ENCODE measurements at regions not wholly inside any gene's neighbourhood (a gene's known extent, or its start where the extent isn't known, plus 50 kb on each side); places are given as distances from the start of the nearest gene placed in this dataset.
"Not testable (repeated sequence)": the region's sequence is repeated elsewhere in the genome, so short reads cannot be mapped to it uniquely, and the experiment has no call there.

DNA sequence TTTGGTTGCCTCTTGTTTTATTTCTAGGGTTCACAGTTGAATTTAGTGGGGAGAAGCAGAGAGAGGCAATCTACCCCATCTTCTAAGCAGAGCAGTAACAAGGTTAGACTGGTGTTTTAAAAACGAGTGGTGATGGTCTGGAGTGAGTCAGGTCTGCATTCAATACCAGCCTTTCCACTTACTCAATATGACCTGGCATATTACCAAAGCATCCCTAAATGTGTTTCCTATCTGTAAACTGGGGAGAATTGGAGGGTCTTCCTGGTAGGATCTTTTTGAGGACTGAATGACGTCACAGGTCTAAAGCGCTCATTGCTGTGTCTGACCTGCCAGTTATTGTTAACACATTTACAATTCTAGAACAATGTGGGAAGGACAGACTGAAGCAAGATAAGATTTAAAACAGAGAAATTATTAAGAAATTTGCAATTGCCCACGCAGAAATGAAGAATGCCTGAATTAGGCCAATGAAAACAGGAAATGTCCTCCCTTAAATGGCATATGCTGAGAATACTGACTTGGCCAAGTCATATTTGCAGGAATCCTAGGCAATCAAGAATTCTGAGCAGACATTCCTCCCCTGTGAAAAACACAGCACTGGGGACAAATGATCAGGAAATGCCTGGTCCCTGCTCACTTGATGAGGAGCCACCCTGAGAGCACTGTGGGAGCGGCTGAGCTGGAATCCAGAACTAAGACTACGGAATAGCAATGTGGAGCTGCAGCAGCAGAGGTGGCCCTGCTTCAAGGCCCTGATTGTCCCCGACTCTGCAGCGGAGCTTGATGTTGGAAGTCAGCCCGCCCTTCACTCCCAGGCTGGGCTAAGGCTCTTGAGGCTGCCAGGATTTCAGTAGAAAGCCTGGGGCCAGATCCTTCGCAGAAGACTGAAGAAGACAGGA, 184.5 kb upstream of the CXCL12 start:
- no peak for DNase-seq

DNA sequence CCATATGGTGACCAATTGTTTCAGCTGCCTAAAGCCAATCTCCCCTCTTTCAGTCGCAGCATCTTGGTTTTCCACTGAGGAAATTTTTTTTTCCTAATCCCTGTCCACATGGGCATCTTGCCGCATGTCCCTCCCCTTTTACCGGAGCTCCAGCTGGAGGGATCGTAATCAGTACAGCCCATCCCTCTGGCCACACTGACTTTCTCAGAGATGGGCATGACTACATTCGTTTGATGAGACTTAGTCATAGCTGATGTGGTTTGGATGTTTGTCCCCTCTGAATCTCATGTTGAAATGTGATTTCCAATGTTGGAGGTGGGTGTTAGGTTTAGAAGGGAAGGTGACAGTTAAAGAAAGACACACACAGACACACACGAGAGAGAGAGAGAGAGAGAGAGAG, 186.8 kb upstream of the CXCL12 start:
- DNase-seq, result no peak

DNA sequence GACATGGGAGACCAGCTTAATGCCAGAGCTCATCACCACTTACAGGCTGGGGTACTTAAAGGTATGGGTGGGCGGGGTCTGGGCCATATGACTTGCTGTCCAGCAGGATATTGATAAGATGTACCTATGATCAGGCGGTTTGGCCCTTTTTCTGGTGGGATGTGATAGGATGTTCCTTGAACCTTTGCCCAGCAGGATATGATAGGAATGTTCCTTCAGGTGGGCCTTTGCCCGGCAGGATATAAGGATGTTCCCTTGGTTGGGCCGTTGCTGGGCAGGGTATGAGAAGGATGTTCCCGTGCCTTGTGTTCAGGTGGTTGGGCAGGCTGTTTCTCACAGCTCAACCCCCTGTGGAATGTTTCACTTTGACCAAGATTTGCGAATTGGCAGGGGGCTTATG, 187.2 kb upstream of the CXCL12 start:
- no peak for DNase-seq

DNA sequence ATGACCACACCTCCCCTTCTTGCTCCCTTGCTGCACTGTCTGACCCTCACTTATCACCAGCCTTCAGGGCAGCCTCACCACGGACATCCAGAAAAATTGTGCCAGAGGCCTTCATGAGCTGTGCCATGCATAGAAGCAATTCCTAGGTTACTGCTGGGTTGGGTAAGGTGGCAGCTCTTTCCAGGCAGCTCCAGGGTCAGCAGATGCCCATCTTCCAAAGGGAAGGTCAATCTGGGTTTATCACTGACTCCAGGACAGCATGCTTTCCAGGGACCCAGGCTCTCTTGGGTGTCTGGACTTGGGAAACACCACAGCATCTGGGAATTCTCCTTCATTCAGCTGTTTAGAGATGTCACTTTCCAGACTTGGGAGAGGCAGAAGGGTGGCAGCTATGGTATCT, 188.9 kb upstream of the CXCL12 start:
- no peak for DNase-seq

DNA sequence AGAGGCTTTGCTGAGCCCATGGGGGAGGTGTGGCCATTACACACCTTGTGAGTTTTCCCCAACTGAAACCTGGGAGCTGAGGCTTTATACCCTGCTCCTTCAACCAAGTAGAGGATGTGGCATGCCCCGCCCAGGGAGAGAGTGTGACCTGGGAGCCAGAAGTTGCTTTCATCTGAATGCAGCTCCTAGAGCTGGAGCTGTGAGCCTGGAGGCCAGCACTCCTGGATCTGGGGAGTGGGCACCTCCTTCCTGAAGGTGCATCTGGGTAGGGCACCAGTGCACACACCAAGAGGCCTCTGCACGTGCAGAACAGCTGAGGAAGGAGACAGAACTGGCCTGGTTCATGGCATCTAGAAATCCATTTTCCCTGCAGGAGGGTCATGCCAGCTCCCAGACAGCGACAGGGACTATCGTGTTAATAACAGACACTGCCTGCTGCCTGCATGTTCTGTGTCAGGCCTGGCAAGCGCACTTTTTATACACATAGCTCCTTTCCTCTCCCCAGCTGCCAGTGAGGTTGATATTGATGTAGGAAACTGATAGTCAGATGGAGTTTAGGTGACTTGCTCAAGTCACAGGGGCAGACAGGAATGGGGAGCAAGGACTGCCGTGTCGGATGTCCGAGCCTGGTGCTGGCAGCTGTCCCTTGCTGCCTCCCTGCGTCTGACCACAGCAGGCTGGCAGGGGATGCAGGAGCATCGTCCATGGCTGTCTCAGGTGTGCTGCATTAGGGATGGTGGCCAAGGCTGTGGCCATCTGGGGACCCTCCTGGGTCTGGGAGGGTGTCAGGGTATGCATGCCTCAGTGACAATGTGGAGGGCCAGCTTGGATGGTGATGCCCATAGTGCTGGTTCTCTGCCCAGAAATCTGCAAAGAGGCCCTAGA, 189.9 kb upstream of the CXCL12 start:
- no peak for DNase-seq

DNA sequence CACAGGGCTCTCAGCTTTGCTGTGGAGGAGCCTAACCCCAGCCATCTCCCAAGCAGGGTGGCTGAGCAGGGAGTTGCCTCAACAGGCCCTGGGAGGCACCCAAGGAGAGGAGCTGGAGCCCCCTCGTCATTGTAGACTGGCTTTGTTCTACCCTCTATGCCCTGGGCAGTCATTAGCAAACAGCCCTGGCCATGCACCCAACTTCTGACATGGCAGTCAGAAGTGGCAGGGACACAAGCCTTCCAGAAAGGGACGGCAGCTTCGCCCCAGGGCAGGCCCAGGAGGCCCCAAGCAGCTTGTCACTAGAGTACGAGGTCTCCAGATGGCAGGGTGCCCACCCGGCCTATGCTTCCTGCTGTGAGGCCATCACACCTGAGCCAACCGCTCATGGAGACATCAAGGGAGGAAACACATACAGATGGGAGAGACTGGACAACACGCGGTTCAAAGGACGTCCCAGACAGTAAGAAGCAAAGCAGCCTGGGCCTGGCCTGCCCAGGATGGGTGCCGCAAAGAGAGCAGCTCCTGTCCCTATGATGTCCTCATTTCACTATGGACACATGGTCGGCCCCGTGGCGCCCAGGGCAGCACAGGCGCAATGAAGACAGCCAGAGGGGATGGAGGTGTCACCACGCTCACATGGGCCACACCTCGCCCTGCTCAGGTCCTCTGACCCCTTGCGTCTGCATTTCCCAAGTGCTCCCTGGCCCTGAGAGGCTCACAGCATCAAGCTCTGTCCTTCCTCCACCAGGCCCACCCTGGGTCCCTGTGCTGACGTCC, 190.9 kb upstream of the CXCL12 start:
- no peak for DNase-seq

DNA sequence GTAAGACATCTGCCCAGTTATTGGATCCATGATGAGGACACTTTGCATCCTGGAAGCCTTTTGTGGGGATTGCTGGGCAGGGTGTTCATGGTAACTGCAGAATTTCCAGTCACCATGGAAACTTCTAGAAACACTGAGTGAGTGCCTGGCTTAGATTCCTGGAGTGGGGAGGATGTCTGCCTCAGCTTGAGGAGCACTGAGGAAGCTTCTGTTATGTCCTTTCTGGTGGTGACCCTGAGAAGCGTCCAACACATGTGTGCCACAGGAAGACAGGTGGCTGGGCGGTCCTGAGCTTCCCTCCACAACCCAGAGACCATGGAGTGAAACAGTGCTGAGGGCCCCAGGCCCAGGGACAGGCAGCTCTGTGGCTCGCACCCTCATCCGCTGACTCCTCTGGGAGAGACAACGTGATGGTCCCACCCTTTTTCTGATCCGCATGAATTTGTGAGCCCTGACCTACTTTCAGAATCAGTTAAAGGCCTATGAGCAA, 191.8 kb upstream of the CXCL12 start:
- no peak for DNase-seq

DNA sequence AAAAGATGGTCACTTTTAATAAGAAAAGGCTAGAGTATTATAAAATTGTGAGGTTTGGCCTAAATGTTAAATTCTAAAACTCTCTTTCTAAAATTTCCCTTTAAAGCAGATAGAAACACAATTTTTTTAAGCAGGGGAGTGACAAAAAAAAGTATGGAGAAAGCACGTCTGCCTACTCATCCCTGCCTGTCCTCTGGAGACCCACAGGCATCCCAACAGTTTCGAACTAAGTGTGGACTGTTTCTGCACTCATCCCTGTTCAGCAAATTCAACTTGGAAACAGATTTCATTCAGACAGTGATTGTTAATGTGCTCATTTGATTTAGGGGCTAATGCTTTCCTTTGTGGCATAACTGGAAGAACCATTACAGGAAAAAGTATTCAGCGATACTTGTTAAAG, 192.6 kb upstream of the CXCL12 start:
- no peak for DNase-seq

DNA sequence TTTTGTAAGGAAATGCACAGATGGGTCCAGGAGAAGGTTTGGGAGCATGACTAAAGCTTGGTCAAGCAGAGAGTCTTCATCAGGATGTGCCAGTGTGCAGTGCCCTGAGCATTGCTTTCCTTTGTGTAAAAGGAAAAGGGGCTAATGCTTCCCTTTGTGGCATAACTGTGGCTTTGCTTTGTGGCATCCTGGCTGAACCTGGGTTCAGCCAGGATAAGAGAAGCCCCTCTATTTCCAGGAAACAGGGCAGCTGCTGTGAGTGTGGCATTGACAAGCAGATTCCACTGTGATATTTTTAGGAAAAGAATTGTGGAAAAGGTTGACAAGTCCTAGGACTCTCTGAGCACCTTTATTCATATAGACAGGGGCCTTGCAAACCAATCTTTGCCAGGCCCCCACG, 193.4 kb upstream of the CXCL12 start:
- DNase-seq, result no peak

DNA sequence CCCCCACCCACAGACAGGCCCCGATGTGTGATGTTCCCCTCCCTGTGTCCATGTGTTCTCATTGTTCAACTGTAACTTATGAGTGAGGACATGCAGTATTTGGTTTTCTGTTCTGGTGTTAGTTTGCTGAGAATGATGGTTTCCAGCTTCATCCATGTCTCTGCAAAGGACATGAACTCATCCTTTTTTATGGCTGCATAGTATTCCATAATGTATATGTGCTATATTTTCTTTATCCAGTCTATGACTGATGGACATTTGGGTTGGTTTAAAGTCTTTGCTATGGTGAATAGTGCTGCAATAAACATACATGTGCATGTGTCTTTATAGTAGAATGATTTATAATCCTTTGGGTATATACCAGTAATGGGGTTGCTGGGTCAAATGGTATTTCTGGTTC, 194.1 kb upstream of the CXCL12 start:
- DNase-seq, result not testable (repeated sequence)

DNA sequence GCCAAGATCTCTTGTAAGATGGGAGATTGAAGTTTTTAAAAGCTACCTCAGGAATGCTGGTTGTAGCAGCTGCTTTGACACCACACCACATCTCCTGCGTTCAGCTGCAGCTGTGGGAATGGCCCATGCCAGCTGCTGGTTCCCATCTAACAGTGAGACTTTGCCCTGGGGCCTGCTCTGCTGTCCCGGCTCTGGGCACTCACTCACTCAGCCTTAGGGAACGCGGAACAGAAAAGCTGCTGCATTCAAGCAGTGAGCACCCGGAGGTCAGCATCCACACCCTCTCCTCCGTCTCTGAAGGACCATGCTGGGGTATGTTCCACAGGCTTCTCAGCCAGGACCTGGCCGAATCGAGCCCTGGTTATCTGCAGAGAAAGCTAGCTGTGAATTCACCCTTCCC, 197.1 kb upstream of the CXCL12 start:
- no peak for DNase-seq

DNA sequence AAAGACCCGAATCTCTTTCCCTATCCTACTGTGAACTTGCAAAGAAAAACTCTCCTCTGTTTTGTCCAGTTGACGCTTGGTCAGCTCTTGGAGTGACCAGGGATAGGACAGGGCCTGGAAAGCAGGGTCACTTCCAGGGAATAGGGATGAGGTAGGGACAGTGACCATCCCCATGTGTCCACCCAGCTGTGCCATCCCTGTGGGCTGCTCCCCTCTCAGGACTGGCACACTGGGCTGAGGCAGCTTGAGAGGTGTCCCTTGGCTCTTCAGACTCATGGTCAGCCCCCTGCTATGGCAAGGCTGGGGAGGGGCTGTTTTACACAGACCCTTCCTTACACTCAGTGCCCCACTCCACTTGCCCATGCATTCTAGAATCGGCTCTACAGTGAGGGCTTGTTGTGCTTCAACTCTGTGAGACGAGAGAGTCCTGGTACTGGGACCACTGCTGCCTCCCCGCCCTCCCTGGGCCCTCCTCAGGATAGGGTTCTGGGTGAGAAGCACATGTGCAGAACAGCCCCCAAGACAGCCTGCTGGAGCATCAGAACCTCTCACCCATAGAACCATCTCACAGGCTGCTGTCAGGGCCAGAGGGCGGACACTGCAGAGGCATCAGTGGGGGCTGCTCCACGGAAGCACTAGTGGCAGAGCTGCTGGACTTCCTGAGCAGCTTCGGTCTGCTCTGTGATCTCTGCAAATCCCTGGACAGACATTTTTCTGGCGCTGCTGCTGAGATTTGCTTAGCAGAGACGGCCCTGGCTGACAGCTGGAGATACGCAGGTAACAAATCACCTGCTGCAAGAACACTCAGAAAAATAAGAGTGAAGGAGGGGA, 202.8 kb upstream of the CXCL12 start:
- no peak for DNase-seq

DNA sequence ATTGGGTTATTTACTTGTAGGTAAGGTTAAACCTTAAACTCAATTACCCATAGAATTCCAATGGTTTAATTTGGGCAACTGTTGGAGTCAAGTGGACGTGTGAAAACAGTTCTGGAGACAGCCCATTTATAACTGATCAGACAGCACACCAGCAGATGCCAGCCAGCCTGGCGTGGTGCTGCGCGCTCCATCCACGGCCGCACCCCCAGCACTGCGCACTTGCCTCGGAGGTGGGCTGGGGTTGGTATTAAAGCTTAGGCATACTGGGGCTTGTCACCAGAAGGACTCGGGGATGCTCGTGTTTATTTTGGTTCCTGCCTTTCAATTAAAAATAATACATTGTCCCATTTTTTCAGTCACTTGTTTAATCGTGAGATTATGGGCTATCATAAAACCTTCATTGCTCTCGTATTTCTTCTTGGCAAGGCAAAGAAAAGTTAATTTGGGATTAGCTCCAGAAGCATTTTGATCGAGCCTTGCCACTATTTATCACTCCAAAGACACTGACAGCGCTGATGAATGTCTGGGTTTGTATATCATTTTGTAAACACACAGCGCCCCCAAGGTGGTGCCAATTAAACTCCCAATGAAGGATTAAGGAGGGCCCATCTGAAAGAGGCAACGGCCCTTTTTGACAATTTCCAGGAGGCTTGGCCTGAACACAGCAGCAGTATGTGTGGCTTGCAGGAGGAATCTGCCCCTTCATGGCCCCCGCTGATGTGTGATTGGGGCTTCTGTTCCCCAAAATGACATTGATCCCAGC, 204.5 kb upstream of the CXCL12 start:
- DNase-seq, result no peak

DNA sequence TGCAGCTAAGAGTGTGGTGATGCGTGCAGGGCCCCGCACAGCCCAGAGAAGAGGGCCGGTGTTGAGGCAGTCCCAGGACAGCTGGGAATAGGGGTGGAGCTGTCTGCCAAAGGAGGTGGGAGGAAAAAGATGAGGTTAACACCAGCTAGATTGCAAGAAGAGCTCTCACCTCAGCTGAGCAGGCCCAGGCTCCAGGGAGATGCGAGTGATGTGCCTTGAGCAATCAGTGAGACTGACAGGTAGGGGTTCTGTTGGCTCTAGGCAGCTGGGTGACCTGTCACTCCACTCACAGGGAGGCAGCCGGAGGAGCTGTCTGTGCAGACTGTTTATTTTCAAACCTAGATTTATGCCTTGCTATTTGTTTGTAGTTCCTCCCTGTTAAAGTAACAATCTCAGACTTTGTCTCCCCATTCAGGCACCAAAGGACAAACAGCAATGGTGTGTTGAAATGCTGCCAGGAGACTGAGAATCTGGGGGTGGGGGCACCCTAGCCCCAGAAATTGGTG, 205.1 kb upstream of the CXCL12 start:
- no peak for DNase-seq

DNA sequence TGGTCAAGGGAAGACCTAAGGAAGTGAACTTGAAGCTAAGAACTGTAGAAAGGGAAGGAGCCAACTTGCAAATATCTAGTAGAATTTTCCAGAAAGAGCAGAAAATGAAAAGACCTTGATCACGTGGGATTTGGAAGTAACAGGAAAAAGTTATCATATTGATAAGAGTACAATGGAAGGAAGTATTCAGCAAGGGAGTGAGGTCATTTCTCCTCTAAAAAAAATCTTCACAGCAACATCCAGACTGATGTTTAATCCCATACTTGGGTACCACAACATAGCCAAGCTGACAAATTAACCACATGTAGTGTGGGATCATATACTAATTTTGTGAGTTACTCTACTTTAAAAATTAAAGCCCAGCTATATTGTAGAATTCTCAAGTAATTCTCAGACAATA, 207.0 kb upstream of the CXCL12 start:
- no peak for DNase-seq

DNA sequence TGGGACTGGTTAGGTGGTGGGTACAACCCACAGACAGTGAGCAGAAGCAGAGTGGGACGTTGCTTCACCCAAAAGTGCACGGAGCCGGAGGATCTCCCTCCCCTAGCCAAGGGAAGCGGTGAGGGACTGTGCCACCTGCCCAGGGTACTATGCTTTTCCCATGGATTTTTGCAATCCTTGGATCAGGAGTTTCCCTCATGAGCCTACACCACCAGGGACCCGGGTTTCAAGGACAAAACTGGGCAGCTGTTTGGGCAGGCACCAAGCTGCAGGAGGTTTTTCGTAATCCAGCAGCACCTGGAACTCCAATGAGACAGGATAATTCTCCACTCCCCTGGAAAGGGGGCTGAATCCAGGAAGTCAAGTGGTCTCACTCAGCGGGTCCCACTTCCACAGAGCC, 209.1 kb upstream of the CXCL12 start:
- no peak for DNase-seq

DNA sequence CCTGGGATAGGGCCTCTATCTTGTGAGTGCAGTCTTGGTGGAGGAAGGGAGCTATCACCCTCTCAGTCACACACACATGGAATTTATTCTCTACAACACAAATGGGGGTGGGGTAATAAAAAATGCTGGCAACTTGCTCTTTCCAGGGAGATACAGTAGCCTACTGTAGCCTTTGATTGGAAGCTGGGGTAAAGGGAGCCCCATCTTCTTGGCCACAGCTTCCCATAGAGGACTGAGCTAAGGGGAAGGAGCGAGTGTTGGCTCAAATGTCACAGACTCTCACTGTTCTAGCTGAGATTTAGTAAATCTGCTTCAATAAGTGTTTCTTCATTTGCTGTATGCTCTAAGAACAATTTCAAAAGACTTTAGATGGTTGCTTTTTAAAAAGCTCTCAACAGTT, 222.2 kb upstream of the CXCL12 start:
- DNase-seq, result no peak

DNA sequence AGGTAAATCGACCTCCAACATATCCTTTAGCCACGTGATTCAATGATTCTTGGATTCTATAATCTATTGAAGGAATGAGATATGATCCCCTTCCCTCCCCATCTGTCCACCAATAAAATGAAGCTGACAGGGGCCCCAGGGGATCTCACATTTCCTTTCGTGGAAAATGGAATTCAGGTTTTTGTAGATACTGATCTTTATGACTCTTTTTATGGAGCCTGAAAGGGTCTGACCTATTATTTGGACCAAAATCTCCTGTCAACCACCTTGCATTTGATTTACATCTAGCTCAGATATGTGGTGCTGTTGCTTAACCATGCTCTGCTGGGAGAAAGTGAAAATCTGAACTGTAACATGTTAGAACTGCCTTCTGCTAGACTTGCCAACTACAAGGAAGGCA, 234.0 kb upstream of the CXCL12 start:
- DNase-seq, result no peak

DNA sequence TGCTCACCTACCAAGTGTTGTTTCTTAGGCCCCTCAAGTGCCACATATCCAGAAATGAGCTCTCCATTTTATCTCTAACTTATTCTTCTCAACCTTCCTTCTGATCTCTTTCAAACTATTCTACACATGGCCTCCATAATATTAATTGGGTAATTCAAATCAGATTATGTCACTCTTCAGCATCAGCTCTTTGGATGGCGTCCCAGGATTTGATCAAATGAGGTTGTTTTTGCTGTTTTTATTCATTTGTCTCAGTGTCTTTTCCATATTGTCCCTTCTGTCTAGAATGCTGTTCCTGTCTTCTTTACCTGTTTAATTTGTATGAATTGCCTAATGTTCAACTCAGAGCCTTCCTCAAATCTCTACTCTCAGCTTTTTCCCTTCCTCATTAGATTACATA, 234.6 kb upstream of the CXCL12 start:
- no peak for DNase-seq

DNA sequence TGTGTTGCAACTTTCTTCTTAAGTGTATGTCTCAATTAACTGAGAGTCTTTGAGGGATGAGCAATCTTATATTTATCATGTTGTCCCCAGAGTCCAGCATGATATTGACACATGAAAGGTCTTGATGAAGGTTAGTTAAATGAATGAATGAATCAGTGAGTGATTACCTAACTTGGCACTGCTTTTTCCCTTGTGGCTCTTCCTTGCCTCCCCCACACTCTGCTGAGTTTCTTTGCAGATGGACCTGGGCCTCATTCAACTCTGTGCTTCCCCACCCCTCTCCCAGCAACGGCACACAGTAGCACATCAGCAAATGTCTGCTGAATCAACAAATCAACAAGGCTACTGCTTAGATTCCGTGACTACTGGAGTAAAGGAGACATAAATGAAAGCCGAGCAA, 235.1 kb upstream of the CXCL12 start:
- DNase-seq, result no peak
